OCI-LY1 (cell line): ENCODE measurements at regions not wholly inside any gene's neighbourhood (a gene's known extent, or its start where the extent isn't known, plus 50 kb on each side); places are given as distances from the start of the nearest gene placed in this dataset.
"Not testable (repeated sequence)": the region's sequence is repeated elsewhere in the genome, so short reads cannot be mapped to it uniquely, and the experiment has no call there.

ENCODE experiments used
- EZH2 ChIP-seq: fragments of 200-600 bp; sonication (generic), shearing (Covaris generic); IDR thresholded peaks from 2 replicates; pipeline ENCODE4 v1.8.0; 2017; ENCODE audit warnings: borderline replicate concordance, mixed run types, mild to moderate bottlenecking, antibody characterized with exemption, low read length, moderate library complexity, mixed read lengths
- TF ChIP-seq, protein P1 (sequence below): fragments of 200-600 bp; sonication (generic), shearing (Covaris generic); IDR thresholded peaks from 2 replicates; pipeline ENCODE4 v1.5.1; 2017; ENCODE audit warnings: mild to moderate bottlenecking, antibody characterized with exemption, low read length, moderate library complexity, mixed read lengths

- TF ChIP-seq, protein P1, sequence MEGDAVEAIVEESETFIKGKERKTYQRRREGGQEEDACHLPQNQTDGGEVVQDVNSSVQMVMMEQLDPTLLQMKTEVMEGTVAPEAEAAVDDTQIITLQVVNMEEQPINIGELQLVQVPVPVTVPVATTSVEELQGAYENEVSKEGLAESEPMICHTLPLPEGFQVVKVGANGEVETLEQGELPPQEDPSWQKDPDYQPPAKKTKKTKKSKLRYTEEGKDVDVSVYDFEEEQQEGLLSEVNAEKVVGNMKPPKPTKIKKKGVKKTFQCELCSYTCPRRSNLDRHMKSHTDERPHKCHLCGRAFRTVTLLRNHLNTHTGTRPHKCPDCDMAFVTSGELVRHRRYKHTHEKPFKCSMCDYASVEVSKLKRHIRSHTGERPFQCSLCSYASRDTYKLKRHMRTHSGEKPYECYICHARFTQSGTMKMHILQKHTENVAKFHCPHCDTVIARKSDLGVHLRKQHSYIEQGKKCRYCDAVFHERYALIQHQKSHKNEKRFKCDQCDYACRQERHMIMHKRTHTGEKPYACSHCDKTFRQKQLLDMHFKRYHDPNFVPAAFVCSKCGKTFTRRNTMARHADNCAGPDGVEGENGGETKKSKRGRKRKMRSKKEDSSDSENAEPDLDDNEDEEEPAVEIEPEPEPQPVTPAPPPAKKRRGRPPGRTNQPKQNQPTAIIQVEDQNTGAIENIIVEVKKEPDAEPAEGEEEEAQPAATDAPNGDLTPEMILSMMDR, result not testable (repeated sequence)
- not testable (repeated sequence) for TF ChIP-seq EZH2
Observed at GRCh38 chr4:177259466-177259865, 50.2 kb upstream of the NEIL3 start.
